HepG2 (cell line): ENCODE measurements at regions not wholly inside any gene's neighbourhood (a gene's known extent, or its start where the extent isn't known, plus 50 kb on each side); places are given as distances from the start of the nearest gene placed in this dataset.

ENCODE experiments used
- CTCF ChIP-seq: sonication (generic); formaldehyde crosslinking; IDR thresholded peaks from 2 replicates; pipeline ENCODE4 v1.5.0; 2020; ENCODE audit warnings: mild to moderate bottlenecking, missing genetic modification reagents, moderate library complexity
- EZH2 ChIP-seq: conservative IDR thresholded peaks from 2 replicates; pipeline ENCODE4 v1.6.1; 2012; ENCODE audit warnings: mild to moderate bottlenecking, low read depth, low read length, moderate library complexity
- GPN1 ChIP-seq: sonication (generic); formaldehyde crosslinking; IDR thresholded peaks from 2 replicates; pipeline ENCODE4 v1.5.1; 2020; ENCODE audit warnings: missing genetic modification reagents, borderline replicate concordance
- PBX3 ChIP-seq: sonication (generic); formaldehyde crosslinking; IDR thresholded peaks from 2 replicates; pipeline ENCODE4 v1.8.1; 2023; ENCODE audit warnings: missing genetic modification reagents, inconsistent platforms, borderline replicate concordance
- POLR2AphosphoS5 ChIP-seq: IDR thresholded peaks from 2 replicates; pipeline ENCODE4 v1.6.1; 2012; ENCODE audit warnings: low read depth, low read length
- SMARCE1 ChIP-seq: fragments of 450-650 bp; IDR thresholded peaks from 2 replicates; pipeline ENCODE4 v1.6.1; 2017; ENCODE audit warnings: borderline replicate concordance
- TCF7 ChIP-seq: sonication (generic); IDR thresholded peaks from 2 replicates; pipeline ENCODE4 v1.6.1; 2016; ENCODE audit warnings: antibody characterized with exemption, low read depth
- ZHX1 ChIP-seq: sonication (generic); formaldehyde crosslinking; IDR thresholded peaks from 2 replicates; pipeline ENCODE4 v1.8.1; 2022; ENCODE audit warnings: low read depth, mild to moderate bottlenecking, missing genetic modification reagents

- TF ChIP-seq TCF7 (no peak), GPN1 (CRISPR knock-in tag) (no peak), PBX3 (CRISPR knock-in tag) (no peak), SMARCE1 (no peak), CTCF (no peak), ZHX1 (CRISPR knock-in tag) (no peak), EZH2 (no peak), POLR2AphosphoS5 (no peak)
Measured at GRCh38 chr2:12113412-12113811, 367.0 kb downstream of the LPIN1 start.
